Panc1 (cell line): ENCODE measurements at regions not wholly inside any gene's neighbourhood (a gene's known extent, or its start where the extent isn't known, plus 50 kb on each side); places are given as distances from the start of the nearest gene placed in this dataset.

Experiments used
- ATAC-seq: fragments of 200-7000 bp; cut with Tn5 transposase; 2 replicates; pipeline ENCODE4 v1.9.1; 2020; ENCODE audit warnings: mild to moderate bottlenecking, moderate library complexity
- BruUV-seq: library from RNA; stranded (reverse); fragments of 400-500 nt; replicated peaks from 2 replicates; lab custom pipeline; 2021; lab: Mats Ljungman, UMichigan
- CTCF ChIA-PET: fragments of 300-600 bp; sonication (Branson Sonifier 250); formaldehyde crosslinking; loops from one replicate; lab custom pipeline; 2022; ENCODE audit warnings: antibody characterized with exemption; lab: Charles Lee
- POLR2A ChIA-PET: fragments of 300-600 bp; sonication (Branson Sonifier 250); formaldehyde crosslinking; loops from one replicate; lab custom pipeline; 2022; ENCODE audit warnings: antibody characterized with exemption; lab: Charles Lee
- DNase-seq: peaks from one replicate; pipeline ENCODE4 v3.0.0-alpha.2; 2010; ENCODE audit warnings: low read depth, low spot score
- H3K27ac ChIP-seq: 2 replicates; pipeline ENCODE4 v1.5.1; 2011; ENCODE audit warnings: mild to moderate bottlenecking, low read length, inconsistent platforms
- H3K27me3 ChIP-seq: fragments of 200-500 bp; sonication (Bioruptor generic); 2 replicates; pipeline ENCODE4 v1.6.0; 2014; ENCODE audit warnings: low read length, inconsistent platforms; ENCODE audit not compliant: control insufficient read depth, insufficient read depth
- H3K36me3 ChIP-seq: fragments of 200-500 bp; sonication (Bioruptor generic); 2 replicates; pipeline ENCODE4 v1.5.1; 2014; ENCODE audit warnings: inconsistent platforms, mild to moderate bottlenecking, low read length, moderate library complexity; ENCODE audit not compliant: control insufficient read depth, insufficient read depth
- H3K4me1 ChIP-seq: 2 replicates; pipeline ENCODE4 v1.5.1; 2011; ENCODE audit warnings: inconsistent platforms, mild to moderate bottlenecking, low read length, moderate library complexity; ENCODE audit not compliant: control insufficient read depth, insufficient read depth
- H3K4me3 ChIP-seq, 2 experiments: 2 replicates each; pipeline ENCODE4 v1.5.1; 2011 to 2012; ENCODE audit warnings: low read depth in 2 of 2, low read length in 2 of 2, mild to moderate bottlenecking in 2 of 2, inconsistent platforms in 1 of 2, moderate library complexity in 1 of 2
- H3K9me3 ChIP-seq: fragments of 200-500 bp; sonication (Bioruptor generic); 2 replicates; pipeline ENCODE4 v1.5.1; 2014; ENCODE audit warnings: low read depth, mild to moderate bottlenecking, inconsistent platforms, low read length, moderate library complexity; ENCODE audit not compliant: control insufficient read depth, insufficient read depth
- CTCF ChIP-seq: fragments of 450-650 bp; IDR thresholded peaks from 2 replicates; pipeline ENCODE4 v1.5.1; 2017; ENCODE audit warnings: mild to moderate bottlenecking
- POLR2AphosphoS5 ChIP-seq: IDR thresholded peaks from 2 replicates; pipeline ENCODE4 v1.6.1; 2012; ENCODE audit warnings: mild to moderate bottlenecking, low read depth, low read length, moderate library complexity
- REST ChIP-seq, 2 experiments: IDR thresholded peaks; 2 replicates each; pipeline ENCODE4 v1.6.1; 2011 to 2012; ENCODE audit warnings: low read depth in 2 of 2, control low read depth in 1 of 2, low read length in 1 of 2, mild to moderate bottlenecking in 1 of 2, moderate library complexity in 1 of 2; ENCODE audit not compliant: insufficient read depth in 1 of 2
- SIN3A ChIP-seq: IDR thresholded peaks from 2 replicates; pipeline ENCODE4 v1.6.1; 2012; ENCODE audit warnings: low read depth, mild to moderate bottlenecking, low read length, moderate library complexity, borderline replicate concordance; ENCODE audit not compliant: insufficient read depth
- TCF7L2 ChIP-seq: IDR thresholded peaks from 2 replicates; pipeline ENCODE4 v1.6.1; 2011; ENCODE audit warnings: mild to moderate bottlenecking, low read depth, low read length, inconsistent platforms
- in situ Hi-C: cut with HindIII; loops from 2 replicates; pipeline ENCODE4 v1.10.0; 2016; ENCODE audit warnings: low sequenced_read_pairs, low pct_unique_long_range_greater_than_20kb
- intact Hi-C: fragments of 100-400 bp; cut with micrococcal nuclease; formaldehyde crosslinking; loops from one replicate; pipeline ENCODE4 v1.10.0; 2022; ENCODE audit not compliant: unreplicated experiment

- Histone ChIP-seq H3K4me3 (no peak overlapping the region), H3K4me1 (peaks cover under 1% of the 10 kb centered on the region; the same call in 1 of the 2 replicates), H3K36me3 (no peaks in the 10 kb centered on the region), H3K9me3 (no peaks in the 10 kb centered on the region), H3K27ac (no peak overlapping the region), H3K27me3 (peaks cover 37% of the 10 kb centered on the region)
- ChIA-PET POLR2A (no interaction called here), CTCF (no interaction called here)
- in situ Hi-C loops = no loop called here
- no peak for ATAC-seq
- TF ChIP-seq CTCF (no peak), SIN3A (no peak), REST (IDR thresholded peaks at IDR 0.05; ENCODE audit: insufficient read depth in 1 of 2, low read depth in 2 of 2, low read length in 1 of 2) (no peak), TCF7L2 (no peak), POLR2AphosphoS5 (no peak)
- intact Hi-C loops = no loop called here
- BruUV-seq = no TSS peak
- DNase-seq = no peak
Observed at GRCh38 chr2:41835401-41835800, 212.4 kb upstream of the PKDCC start.

GRCh38 chr2:41836948-41837347 lies 210.9 kb upstream of the PKDCC start:
- BruUV-seq = no TSS peak
- CTCF ChIA-PET = no interaction called here
- intact Hi-C loops = no loop called here
- in situ Hi-C loops = no loop called here
- POLR2A ChIA-PET = no interaction called here
- peaks cover 2% of the 10 kb centered on the region; the same call in 1 of the 2 replicates for H3K36me3 ChIP-seq
- no peaks in the 10 kb centered on the region for H3K9me3 ChIP-seq
- DNase-seq (no peak), ATAC-seq (no peak)
- H3K4me1 ChIP-seq = peaks cover 8% of the 10 kb centered on the region; the same call in 1 of the 2 replicates
- TF ChIP-seq REST (IDR thresholded peaks at IDR 0.05; ENCODE audit: insufficient read depth in 1 of 2, low read depth in 2 of 2, low read length in 1 of 2) = peak; percentile 95 to 97
- no peak for TF ChIP-seq CTCF
- H3K27me3 ChIP-seq = peaks cover 26% of the 10 kb centered on the region
- no peak overlapping the region for H3K27ac ChIP-seq
- no peak overlapping the region for H3K4me3 ChIP-seq
